Glutamatergic neuron (in vitro differentiated cells): ENCODE measurements at regions not wholly inside any gene's neighbourhood (a gene's known extent, or its start where the extent isn't known, plus 50 kb on each side); places are given as distances from the start of the nearest gene placed in this dataset.
"Not testable (repeated sequence)": the region's sequence is repeated elsewhere in the genome, so short reads cannot be mapped to it uniquely, and the experiment has no call there.

Experiments
- DNase-seq: peaks from one replicate; pipeline ENCODE4 v3.0.0; 2022
- H3K27ac Mint-ChIP-seq: one replicate; pipeline ENCODE4 v1.8.0; 2020; ENCODE audit warnings: mild to moderate bottlenecking, mixed read lengths, inconsistent platforms; ENCODE audit not compliant: unreplicated experiment
- H3K27me3 Mint-ChIP-seq: one replicate; pipeline ENCODE4 v1.8.0; 2020; ENCODE audit warnings: mild to moderate bottlenecking, moderate library complexity, mixed read lengths, inconsistent platforms; ENCODE audit not compliant: unreplicated experiment
- H3K36me3 Mint-ChIP-seq: one replicate; pipeline ENCODE4 v1.8.0; 2020; ENCODE audit warnings: mild to moderate bottlenecking, mixed read lengths, inconsistent platforms; ENCODE audit not compliant: unreplicated experiment
- H3K4me1 Mint-ChIP-seq: one replicate; pipeline ENCODE4 v1.8.0; 2020; ENCODE audit warnings: mild to moderate bottlenecking, low read depth, mixed read lengths, inconsistent platforms; ENCODE audit not compliant: unreplicated experiment
- H3K4me3 Mint-ChIP-seq: one replicate; pipeline ENCODE4 v1.8.0; 2020; ENCODE audit warnings: mild to moderate bottlenecking, mixed read lengths, inconsistent platforms; ENCODE audit not compliant: unreplicated experiment
- H3K9me3 Mint-ChIP-seq: one replicate; pipeline ENCODE4 v1.8.0; 2020; ENCODE audit warnings: mild to moderate bottlenecking, moderate library complexity, mixed read lengths, inconsistent platforms; ENCODE audit not compliant: unreplicated experiment
- TF ChIP-seq, protein P1 (sequence below): fragments of 200-600 bp; sonication (generic); IDR thresholded peaks from one replicate; pipeline ENCODE4 v1.5.0; 2021; ENCODE audit not compliant: partially characterized antibody, unreplicated experiment

DNA sequence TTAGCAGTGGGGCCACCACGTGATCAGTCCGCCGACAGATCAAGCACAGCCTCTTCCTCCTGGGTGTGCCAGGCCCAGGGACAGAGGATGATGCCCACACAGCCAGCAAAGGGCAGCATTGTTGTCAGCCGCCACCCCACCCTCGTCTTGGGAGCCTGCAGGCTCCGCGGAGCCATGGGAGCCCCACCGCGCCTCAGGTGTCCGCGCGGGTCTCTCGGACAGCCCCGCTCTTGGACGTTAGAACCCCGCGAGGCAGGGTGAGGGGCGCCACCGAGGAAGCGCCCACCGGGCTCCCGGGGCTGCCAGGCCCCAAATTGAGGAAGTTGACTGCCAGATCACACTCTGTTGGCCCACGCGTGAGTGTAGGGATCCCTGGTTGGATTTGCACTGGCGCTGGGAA is 83.9 kb upstream of the MS4A8 start:
- Mint-ChIP-seq H3K27me3 (no peaks in the 10 kb centered on the region), H3K4me3 (no peak overlapping the region), H3K4me1 (no peaks in the 10 kb centered on the region), H3K27ac (no peak overlapping the region), H3K36me3 (no peaks in the 10 kb centered on the region), H3K9me3 (no peaks in the 10 kb centered on the region)
- TF ChIP-seq, protein P1, sequence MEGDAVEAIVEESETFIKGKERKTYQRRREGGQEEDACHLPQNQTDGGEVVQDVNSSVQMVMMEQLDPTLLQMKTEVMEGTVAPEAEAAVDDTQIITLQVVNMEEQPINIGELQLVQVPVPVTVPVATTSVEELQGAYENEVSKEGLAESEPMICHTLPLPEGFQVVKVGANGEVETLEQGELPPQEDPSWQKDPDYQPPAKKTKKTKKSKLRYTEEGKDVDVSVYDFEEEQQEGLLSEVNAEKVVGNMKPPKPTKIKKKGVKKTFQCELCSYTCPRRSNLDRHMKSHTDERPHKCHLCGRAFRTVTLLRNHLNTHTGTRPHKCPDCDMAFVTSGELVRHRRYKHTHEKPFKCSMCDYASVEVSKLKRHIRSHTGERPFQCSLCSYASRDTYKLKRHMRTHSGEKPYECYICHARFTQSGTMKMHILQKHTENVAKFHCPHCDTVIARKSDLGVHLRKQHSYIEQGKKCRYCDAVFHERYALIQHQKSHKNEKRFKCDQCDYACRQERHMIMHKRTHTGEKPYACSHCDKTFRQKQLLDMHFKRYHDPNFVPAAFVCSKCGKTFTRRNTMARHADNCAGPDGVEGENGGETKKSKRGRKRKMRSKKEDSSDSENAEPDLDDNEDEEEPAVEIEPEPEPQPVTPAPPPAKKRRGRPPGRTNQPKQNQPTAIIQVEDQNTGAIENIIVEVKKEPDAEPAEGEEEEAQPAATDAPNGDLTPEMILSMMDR: no peak
- DNase-seq: no peak

DNA sequence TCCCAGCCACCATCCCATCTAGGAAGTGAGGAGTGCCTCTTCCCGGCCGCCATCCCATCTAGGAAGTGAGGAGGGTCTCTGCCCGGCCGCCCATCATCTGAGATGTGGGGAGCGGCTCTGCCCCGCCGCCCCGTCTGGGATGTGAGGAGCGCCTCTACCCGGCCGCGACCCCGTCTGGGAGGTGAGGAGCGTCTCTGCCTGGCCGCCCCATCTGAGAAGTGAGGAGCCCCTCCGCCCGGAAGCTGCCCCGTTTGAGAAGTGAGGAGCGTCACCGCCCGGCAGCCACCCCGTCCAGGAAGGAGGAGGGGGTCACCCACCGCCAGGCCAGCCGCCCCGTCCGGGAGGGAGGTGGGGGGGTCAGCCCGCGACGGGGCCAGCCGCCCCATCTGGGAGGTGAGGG is 77.5 kb upstream of the MS4A8 start:
- not testable (repeated sequence) for H3K4me3 Mint-ChIP-seq, DNase-seq, H3K27me3 Mint-ChIP-seq, H3K9me3 Mint-ChIP-seq, H3K27ac Mint-ChIP-seq, H3K4me1 Mint-ChIP-seq, H3K36me3 Mint-ChIP-seq

DNA sequence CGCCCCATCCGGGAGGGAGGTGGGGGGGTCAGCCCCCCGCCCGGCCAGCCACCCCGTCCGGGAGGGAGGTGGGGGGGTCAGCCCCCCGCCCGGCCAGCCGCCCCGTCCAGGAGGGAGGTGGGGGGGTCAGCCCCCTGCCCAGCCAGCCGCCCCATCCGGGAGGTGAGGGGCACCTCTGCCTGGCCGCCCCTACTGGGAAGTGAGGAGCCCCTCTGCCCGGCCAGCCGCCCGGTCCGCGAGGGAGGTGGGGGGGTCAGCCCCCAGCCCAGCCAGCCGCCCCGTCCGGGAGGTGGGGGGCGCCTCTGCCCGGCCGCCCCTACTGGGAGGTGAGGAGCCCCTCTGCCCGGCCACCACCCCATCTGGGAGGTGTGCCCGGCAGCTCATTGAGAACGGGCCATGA is 76.6 kb upstream of the MS4A8 start:
- not testable (repeated sequence) for H3K27ac Mint-ChIP-seq, H3K36me3 Mint-ChIP-seq, H3K27me3 Mint-ChIP-seq, H3K4me1 Mint-ChIP-seq, H3K4me3 Mint-ChIP-seq, DNase-seq, H3K9me3 Mint-ChIP-seq

DNA sequence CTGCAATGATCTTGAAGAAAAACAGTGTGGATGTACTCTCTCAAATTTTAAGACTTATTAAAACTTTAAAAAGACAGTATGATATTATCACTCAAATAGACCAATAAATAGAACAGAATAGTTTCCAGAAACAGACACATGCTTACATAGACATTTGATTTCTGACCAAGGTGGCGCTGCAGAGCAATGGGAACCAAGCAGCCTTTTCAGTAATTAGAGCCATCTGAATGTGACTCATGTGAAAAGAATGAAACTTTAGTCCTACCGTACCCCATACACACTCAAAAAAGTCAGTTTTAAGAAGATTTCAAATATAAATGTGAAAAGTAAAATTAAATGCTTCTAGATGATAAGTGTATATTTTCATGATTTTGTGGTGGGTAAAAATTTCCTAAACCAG is 74.2 kb upstream of the MS4A8 start:
- DNase-seq: no peak
- Mint-ChIP-seq H3K4me3 (no peak overlapping the region), H3K27me3 (no peaks in the 10 kb centered on the region), H3K36me3 (peaks cover 9% of the 10 kb centered on the region), H3K9me3 (peaks cover 8% of the 10 kb centered on the region), H3K27ac (no peak overlapping the region), H3K4me1 (no peaks in the 10 kb centered on the region)
- TF ChIP-seq, protein P1: no peak

DNA sequence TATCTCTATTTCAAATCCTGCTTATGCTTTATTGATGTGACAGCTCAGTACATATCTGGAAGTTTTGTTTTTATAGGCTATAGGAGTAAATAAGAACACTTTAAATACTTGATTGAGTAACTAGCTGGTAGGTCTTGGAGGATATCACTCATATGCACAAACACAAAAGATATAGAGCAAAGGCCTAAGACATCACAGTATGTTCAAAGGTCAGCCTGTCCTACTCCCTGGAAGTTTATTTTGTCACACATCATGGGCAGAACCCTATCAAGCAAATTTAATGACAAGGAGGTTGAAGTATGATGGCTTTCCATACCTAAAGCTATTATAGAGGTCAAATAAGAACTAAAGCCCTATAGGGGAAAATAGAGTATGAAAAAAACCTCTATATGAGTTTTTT is 70.0 kb upstream of the MS4A8 start:
- H3K36me3 Mint-ChIP-seq: no peaks in the 10 kb centered on the region
- no peak overlapping the region for H3K4me3 Mint-ChIP-seq
- TF ChIP-seq, protein P1: no peak
- DNase-seq: no peak
- no peak overlapping the region for H3K27ac Mint-ChIP-seq
- H3K27me3 Mint-ChIP-seq: peaks cover 3% of the 10 kb centered on the region
- H3K9me3 Mint-ChIP-seq: peaks cover 4% of the 10 kb centered on the region
- H3K4me1 Mint-ChIP-seq: no peaks in the 10 kb centered on the region

DNA sequence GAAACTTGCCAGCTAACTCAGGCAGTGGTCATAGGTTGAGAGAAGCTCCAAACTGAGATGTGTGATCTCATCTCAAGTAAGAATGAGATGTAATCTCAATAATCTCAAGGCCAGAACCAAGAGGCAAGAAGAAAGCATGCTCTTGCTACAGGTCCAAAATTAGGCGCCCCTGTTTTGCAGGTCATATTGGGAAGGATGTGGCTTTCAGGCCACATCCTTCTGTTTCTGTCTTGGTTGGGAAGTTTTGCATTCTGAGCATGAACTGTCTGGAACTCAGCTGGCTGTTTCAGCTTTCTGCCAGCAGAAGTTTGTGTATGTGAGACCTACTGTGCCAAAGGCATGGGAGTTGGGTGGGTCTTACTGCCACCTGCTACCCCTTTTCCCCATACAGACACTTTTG is 67.5 kb upstream of the MS4A8 start:
- Mint-ChIP-seq H3K4me3 (no peak overlapping the region), H3K4me1 (no peaks in the 10 kb centered on the region), H3K36me3 (no peaks in the 10 kb centered on the region), H3K27ac (no peak overlapping the region), H3K27me3 (peaks cover 3% of the 10 kb centered on the region), H3K9me3 (peaks cover 2% of the 10 kb centered on the region)
- TF ChIP-seq, protein P1: no peak
- DNase-seq: no peak
